ENCODE measurements at regions not wholly inside any gene's neighbourhood (a gene's known extent, or its start where the extent isn't known, plus 50 kb on each side); places are given as distances from the start of the nearest gene placed in this dataset.
A peak's percentile ranks its signal among the peaks of the same experiment; 100 is the strongest.

DNA sequence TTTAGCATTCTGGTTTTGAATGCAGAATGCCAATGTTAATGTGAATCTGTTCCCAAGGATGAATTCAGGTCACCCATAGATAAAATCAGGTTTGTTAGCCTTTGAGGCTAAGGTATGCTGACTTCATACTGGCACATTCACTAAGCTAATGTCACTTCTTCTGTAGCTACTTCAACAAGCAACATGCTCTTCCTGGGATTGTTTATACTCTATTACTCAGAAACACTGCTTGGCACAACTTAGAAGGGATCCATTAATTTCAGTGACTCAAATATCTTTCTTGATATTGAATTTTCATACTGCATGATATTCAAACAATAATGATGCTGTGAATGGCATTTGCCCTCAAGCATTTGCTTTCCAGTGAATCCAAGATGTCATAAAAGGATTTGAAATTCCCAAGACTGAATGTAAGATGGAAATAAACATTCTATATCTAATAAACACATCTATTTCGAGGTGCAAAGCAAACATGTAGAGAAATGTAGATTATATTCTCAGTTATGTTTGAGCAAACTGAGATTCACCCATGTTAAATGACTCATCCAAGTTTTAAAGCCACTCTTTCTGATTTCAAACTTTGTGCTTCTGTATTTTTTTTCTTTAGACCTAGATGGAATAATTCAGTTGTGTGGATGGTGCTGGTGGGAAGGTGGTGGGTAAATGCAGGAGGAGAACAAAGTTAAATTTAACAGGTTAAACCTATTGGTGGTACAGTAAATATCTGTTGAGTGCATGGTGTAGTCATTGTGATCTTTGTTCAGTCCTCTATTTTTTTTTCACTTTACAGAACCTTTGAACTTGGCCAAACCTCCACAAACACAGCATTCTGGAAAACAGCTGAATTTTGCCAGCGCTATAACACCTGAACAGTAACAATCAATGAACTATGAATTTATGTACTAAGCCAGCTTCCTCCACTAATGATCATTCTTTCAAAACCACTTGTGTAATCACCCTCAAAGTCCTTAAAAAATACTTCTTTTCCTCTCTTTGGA lies 162.1 kb upstream of the XIRP2 start:
- TF ChIP-seq, protein P1, sequence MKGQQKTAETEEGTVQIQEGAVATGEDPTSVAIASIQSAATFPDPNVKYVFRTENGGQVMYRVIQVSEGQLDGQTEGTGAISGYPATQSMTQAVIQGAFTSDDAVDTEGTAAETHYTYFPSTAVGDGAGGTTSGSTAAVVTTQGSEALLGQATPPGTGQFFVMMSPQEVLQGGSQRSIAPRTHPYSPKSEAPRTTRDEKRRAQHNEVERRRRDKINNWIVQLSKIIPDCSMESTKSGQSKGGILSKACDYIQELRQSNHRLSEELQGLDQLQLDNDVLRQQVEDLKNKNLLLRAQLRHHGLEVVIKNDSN (IDR thresholded peaks at IDR 0.05), result no peak
- no peak for TF ChIP-seq FOXM1 (IDR thresholded peaks at IDR 0.05; ENCODE audit: borderline replicate concordance, low read depth)
- no peak for TF ChIP-seq MAX (IDR thresholded peaks at IDR 0.05)
- no peak for TF ChIP-seq ZBTB7A (IDR thresholded peaks at IDR 0.05; ENCODE audit: low read depth)
- TF ChIP-seq REST (IDR thresholded peaks at IDR 0.05; ENCODE audit: low read depth), result no peak
- no peak for TF ChIP-seq NFIC (IDR thresholded peaks at IDR 0.05)
- TF ChIP-seq RAD21 (IDR thresholded peaks at IDR 0.05; ENCODE audit: low read depth), result no peak
- no peak for TF ChIP-seq YY1 (IDR thresholded peaks at IDR 0.05; ENCODE audit: low read depth)
- no peak for TF ChIP-seq TEAD4 (IDR thresholded peaks at IDR 0.05)
- TF ChIP-seq TCF12 (IDR thresholded peaks at IDR 0.05; ENCODE audit: low read depth), result no peak
- no peak for TF ChIP-seq CREB1 (IDR thresholded peaks at IDR 0.05; ENCODE audit: low read depth)
- TF ChIP-seq EGR1 (IDR thresholded peaks at IDR 0.05), result no peak
- TF ChIP-seq TAF1 (IDR thresholded peaks at IDR 0.05; ENCODE audit: low read depth), result no peak

- no peak for TF ChIP-seq YY1 (IDR thresholded peaks at IDR 0.05; ENCODE audit: low read depth)
- no peak for TF ChIP-seq EGR1 (IDR thresholded peaks at IDR 0.05)
- no peak for TF ChIP-seq TCF12 (IDR thresholded peaks at IDR 0.05; ENCODE audit: low read depth)
- TF ChIP-seq, protein P1 (IDR thresholded peaks at IDR 0.05), result no peak
- no peak for TF ChIP-seq CREB1 (IDR thresholded peaks at IDR 0.05; ENCODE audit: low read depth)
- no peak for TF ChIP-seq CEBPB (IDR thresholded peaks at IDR 0.05)
- TF ChIP-seq TAF1 (IDR thresholded peaks at IDR 0.05; ENCODE audit: low read depth), result no peak
- TF ChIP-seq TEAD4 (IDR thresholded peaks at IDR 0.05), result no peak
- TF ChIP-seq RAD21 (IDR thresholded peaks at IDR 0.05; ENCODE audit: low read depth), result no peak
- no peak for TF ChIP-seq ZBTB7A (IDR thresholded peaks at IDR 0.05; ENCODE audit: low read depth)
- no peak for TF ChIP-seq MAX (IDR thresholded peaks at IDR 0.05)
- no peak for TF ChIP-seq REST (IDR thresholded peaks at IDR 0.05; ENCODE audit: low read depth)
- TF ChIP-seq FOXM1 (IDR thresholded peaks at IDR 0.05; ENCODE audit: borderline replicate concordance, low read depth), result no peak
- no peak for TF ChIP-seq NFIC (IDR thresholded peaks at IDR 0.05)
- TF ChIP-seq EP300 (IDR thresholded peaks at IDR 0.05; ENCODE audit: borderline replicate concordance), result no peak
Measured at GRCh38 chr2:166716968-166717367, 171.3 kb upstream of the XIRP2 start.

GRCh38 chr2:166700079-166700478 lies 188.2 kb upstream of the XIRP2 start:
- TF ChIP-seq RAD21 (IDR thresholded peaks at IDR 0.05; ENCODE audit: low read depth) (peak; percentile 40), NFIC (IDR thresholded peaks at IDR 0.05) (no peak)

DNA sequence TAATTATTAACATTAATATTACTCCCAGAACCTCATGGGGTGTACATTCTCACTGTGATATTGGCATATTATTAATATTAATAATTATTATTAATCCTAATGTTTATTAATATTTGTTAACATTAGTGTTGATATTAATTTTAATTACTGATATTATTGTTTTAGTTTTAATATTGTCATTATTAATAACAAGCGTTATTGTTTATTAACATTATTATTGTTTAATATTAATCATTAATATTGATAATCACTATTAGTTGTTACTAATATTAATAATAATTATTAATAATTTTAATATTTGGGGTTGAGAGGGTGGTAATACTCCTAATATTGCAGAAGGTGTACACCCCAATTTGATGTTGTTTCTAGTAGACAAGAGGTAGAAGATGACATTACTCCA lies 193.1 kb upstream of the XIRP2 start:
- TF ChIP-seq NFIC (IDR thresholded peaks at IDR 0.05) (no peak), RAD21 (IDR thresholded peaks at IDR 0.05; ENCODE audit: low read depth) (no peak), MAX (IDR thresholded peaks at IDR 0.05) (no peak), REST (IDR thresholded peaks at IDR 0.05; ENCODE audit: low read depth) (no peak), EGR1 (IDR thresholded peaks at IDR 0.05) (no peak), TEAD4 (IDR thresholded peaks at IDR 0.05) (no peak), TAF1 (IDR thresholded peaks at IDR 0.05; ENCODE audit: low read depth) (no peak), TCF12 (IDR thresholded peaks at IDR 0.05; ENCODE audit: low read depth) (no peak), ZBTB7A (IDR thresholded peaks at IDR 0.05; ENCODE audit: low read depth) (no peak), EP300 (IDR thresholded peaks at IDR 0.05; ENCODE audit: borderline replicate concordance) (no peak), FOXM1 (IDR thresholded peaks at IDR 0.05; ENCODE audit: borderline replicate concordance, low read depth) (no peak), CEBPB (IDR thresholded peaks at IDR 0.05) (no peak), CREB1 (IDR thresholded peaks at IDR 0.05; ENCODE audit: low read depth) (no peak), YY1 (IDR thresholded peaks at IDR 0.05; ENCODE audit: low read depth) (no peak)
- TF ChIP-seq, protein P1 (IDR thresholded peaks at IDR 0.05), result no peak

Data from Ishikawa (cell line).